Neuron (in vitro differentiated cells): ENCODE measurements at regions not wholly inside any gene's neighbourhood (a gene's known extent, or its start where the extent isn't known, plus 50 kb on each side); places are given as distances from the start of the nearest gene placed in this dataset.

Experiments used
- H2AFZ ChIP-seq: one replicate; pipeline ENCODE4 v1.6.1; 2013; ENCODE audit warnings: low read depth, mild to moderate bottlenecking, inconsistent platforms, low read length, moderate library complexity
- H3K27me3 ChIP-seq: one replicate; pipeline ENCODE4 v1.6.1; 2013; ENCODE audit warnings: low read length; ENCODE audit not compliant: insufficient read depth
- H3K36me3 ChIP-seq: one replicate; pipeline ENCODE4 v1.6.1; 2013; ENCODE audit warnings: low read length; ENCODE audit not compliant: insufficient read depth
- H3K4me1 ChIP-seq: one replicate; pipeline ENCODE4 v1.6.1; 2013; ENCODE audit warnings: low read length; ENCODE audit not compliant: insufficient read depth
- H3K4me3 ChIP-seq: 2 replicates; pipeline ENCODE4 v1.5.1; 2013; ENCODE audit warnings: mild to moderate bottlenecking, low read length, moderate library complexity
- H3K9me3 ChIP-seq: one replicate; pipeline ENCODE4 v1.6.1; 2013; ENCODE audit warnings: low read length

- Histone ChIP-seq H3K4me1 (no peaks in the 10 kb centered on the region), H3K4me3 (no peak overlapping the region), H3K27me3 (no peaks in the 10 kb centered on the region), H3K9me3 (no peaks in the 10 kb centered on the region), H2AFZ (no peak overlapping the region), H3K36me3 (no peaks in the 10 kb centered on the region)
These were observed 533.7 kb upstream of the DAB1 start for GRCh38 chr1:57957576-57957975.

- no peak overlapping the region for H2AFZ ChIP-seq
- no peaks in the 10 kb centered on the region for H3K4me1 ChIP-seq
- no peak overlapping the region for H3K4me3 ChIP-seq
- no peaks in the 10 kb centered on the region for H3K9me3 ChIP-seq
- H3K36me3 ChIP-seq, result no peaks in the 10 kb centered on the region
- H3K27me3 ChIP-seq, result no peaks in the 10 kb centered on the region
These were observed 527.5 kb upstream of the DAB1 start for GRCh38 chr1:57951390-57951789.

GRCh38 chr1:57949168-57949567 is 525.3 kb upstream of the DAB1 start:
- Histone ChIP-seq H2AFZ (no peak overlapping the region), H3K36me3 (no peaks in the 10 kb centered on the region), H3K9me3 (no peaks in the 10 kb centered on the region), H3K4me1 (no peaks in the 10 kb centered on the region), H3K27me3 (no peaks in the 10 kb centered on the region), H3K4me3 (no peak overlapping the region)

- H3K36me3 ChIP-seq, result no peaks in the 10 kb centered on the region
- no peak overlapping the region for H2AFZ ChIP-seq
- no peak overlapping the region for H3K4me3 ChIP-seq
- no peaks in the 10 kb centered on the region for H3K9me3 ChIP-seq
- no peaks in the 10 kb centered on the region for H3K4me1 ChIP-seq
- no peaks in the 10 kb centered on the region for H3K27me3 ChIP-seq
These were observed 523.6 kb upstream of the DAB1 start for GRCh38 chr1:57947471-57947870.

GRCh38 chr1:57945045-57945444 is 521.2 kb upstream of the DAB1 start:
- Histone ChIP-seq H3K9me3 (no peaks in the 10 kb centered on the region), H3K36me3 (no peaks in the 10 kb centered on the region), H3K27me3 (no peaks in the 10 kb centered on the region), H3K4me3 (no peak overlapping the region), H2AFZ (no peak overlapping the region), H3K4me1 (no peaks in the 10 kb centered on the region)

GRCh38 chr1:57943365-57943764 is 519.5 kb upstream of the DAB1 start:
- Histone ChIP-seq H3K4me1 (no peaks in the 10 kb centered on the region), H3K9me3 (no peaks in the 10 kb centered on the region), H3K4me3 (no peak overlapping the region), H3K27me3 (no peaks in the 10 kb centered on the region), H2AFZ (no peak overlapping the region), H3K36me3 (no peaks in the 10 kb centered on the region)

GRCh38 chr1:57934745-57935144 is 510.9 kb upstream of the DAB1 start:
- H3K4me1 ChIP-seq, result no peaks in the 10 kb centered on the region
- no peak overlapping the region for H3K4me3 ChIP-seq

GRCh38 chr1:57927003-57927402 is 503.1 kb upstream of the DAB1 start:
- Histone ChIP-seq H3K27me3 (no peaks in the 10 kb centered on the region), H3K36me3 (no peaks in the 10 kb centered on the region), H3K4me3 (no peak overlapping the region), H3K9me3 (no peaks in the 10 kb centered on the region), H2AFZ (no peak overlapping the region), H3K4me1 (no peaks in the 10 kb centered on the region)

More at GRCh38 chr1:57934745-57935144, 510.9 kb upstream of the DAB1 start:
- no peaks in the 10 kb centered on the region for H3K27me3 ChIP-seq
- no peak overlapping the region for H2AFZ ChIP-seq
- no peaks in the 10 kb centered on the region for H3K36me3 ChIP-seq
- no peaks in the 10 kb centered on the region for H3K9me3 ChIP-seq

GRCh38 chr1:57926025-57926552 is 502.2 kb upstream of the DAB1 start:
- Histone ChIP-seq H3K4me1 (no peaks in the 10 kb centered on the region), H3K9me3 (no peaks in the 10 kb centered on the region), H2AFZ (no peak overlapping the region), H3K27me3 (no peaks in the 10 kb centered on the region), H3K36me3 (no peaks in the 10 kb centered on the region), H3K4me3 (no peak overlapping the region)

- no peaks in the 10 kb centered on the region for H3K36me3 ChIP-seq
- no peaks in the 10 kb centered on the region for H3K9me3 ChIP-seq
- H3K4me3 ChIP-seq, result no peak overlapping the region
- no peak overlapping the region for H2AFZ ChIP-seq
- H3K27me3 ChIP-seq, result no peaks in the 10 kb centered on the region
- no peaks in the 10 kb centered on the region for H3K4me1 ChIP-seq
These were observed 501.4 kb upstream of the DAB1 start for GRCh38 chr1:57925226-57925625.

- no peaks in the 10 kb centered on the region for H3K36me3 ChIP-seq
- H2AFZ ChIP-seq, result no peak overlapping the region
- H3K27me3 ChIP-seq, result no peaks in the 10 kb centered on the region
- H3K4me3 ChIP-seq, result no peak overlapping the region
- no peaks in the 10 kb centered on the region for H3K9me3 ChIP-seq
- H3K4me1 ChIP-seq, result no peaks in the 10 kb centered on the region
These were observed 498.3 kb upstream of the DAB1 start for GRCh38 chr1:57922130-57922529.

GRCh38 chr1:57916041-57916440 is 492.2 kb upstream of the DAB1 start:
- Histone ChIP-seq H3K36me3 (no peaks in the 10 kb centered on the region), H2AFZ (no peak overlapping the region)

GRCh38 chr1:57911427-57911826 is 487.6 kb upstream of the DAB1 start:
- Histone ChIP-seq H3K36me3 (no peaks in the 10 kb centered on the region), H2AFZ (no peak overlapping the region), H3K27me3 (no peaks in the 10 kb centered on the region), H3K9me3 (no peaks in the 10 kb centered on the region), H3K4me3 (no peak overlapping the region), H3K4me1 (no peaks in the 10 kb centered on the region)

More at GRCh38 chr1:57916041-57916440, 492.2 kb upstream of the DAB1 start:
- no peaks in the 10 kb centered on the region for H3K4me1 ChIP-seq
- no peaks in the 10 kb centered on the region for H3K27me3 ChIP-seq
- H3K4me3 ChIP-seq, result no peak overlapping the region
- H3K9me3 ChIP-seq, result no peaks in the 10 kb centered on the region

GRCh38 chr1:57910782-57911181 is 486.9 kb upstream of the DAB1 start:
- Histone ChIP-seq H3K4me1 (no peaks in the 10 kb centered on the region), H3K9me3 (no peaks in the 10 kb centered on the region), H3K36me3 (no peaks in the 10 kb centered on the region), H2AFZ (no peak overlapping the region), H3K4me3 (no peak overlapping the region), H3K27me3 (no peaks in the 10 kb centered on the region)
